WTC11 (cell line): ENCODE measurements at regions not wholly inside any gene's neighbourhood (a gene's known extent, or its start where the extent isn't known, plus 50 kb on each side); places are given as distances from the start of the nearest gene placed in this dataset.
"Not testable (repeated sequence)": the region's sequence is repeated elsewhere in the genome, so short reads cannot be mapped to it uniquely, and the experiment has no call there.

Experiments
- ATAC-seq: fragments of 200-7000 bp; cut with Tn5 transposase; 2 replicates; pipeline ENCODE4 v1.10.0; 2021; ENCODE audit warnings: mild to moderate bottlenecking, moderate library complexity
- CTCF ChIA-PET: fragments of 300-600 bp; sonication (Branson Sonifier 250); formaldehyde crosslinking; loops from one replicate; lab custom pipeline; 2021; ENCODE audit warnings: antibody characterized with exemption; lab: Charles Lee
- POLR2A ChIA-PET: fragments of 350-600 bp; sonication (Branson Sonifier 250); formaldehyde crosslinking; loops from one replicate; lab custom pipeline; 2021; ENCODE audit warnings: antibody characterized with exemption; lab: Charles Lee
- DNase-seq: peaks from one replicate; pipeline ENCODE4 v3.0.0; 2021; ENCODE audit warnings: low spot score
- H3K27ac Mint-ChIP-seq: 2 replicates; pipeline ENCODE4 v1.8.0; 2021; ENCODE audit warnings: mixed read lengths
- H3K27me3 Mint-ChIP-seq: 2 replicates; pipeline ENCODE4 v1.8.0; 2021; ENCODE audit warnings: low read depth, mild to moderate bottlenecking, moderate library complexity, mixed read lengths
- H3K36me3 Mint-ChIP-seq: 2 replicates; pipeline ENCODE4 v1.8.0; 2021; ENCODE audit warnings: mixed read lengths
- H3K4me1 Mint-ChIP-seq: 2 replicates; pipeline ENCODE4 v1.8.0; 2022; ENCODE audit warnings: mixed read lengths
- H3K4me3 Mint-ChIP-seq: 2 replicates; pipeline ENCODE4 v1.8.0; 2021; ENCODE audit warnings: mild to moderate bottlenecking, moderate library complexity, mixed read lengths
- H3K9me3 Mint-ChIP-seq: 2 replicates; pipeline ENCODE4 v1.8.0; 2021; ENCODE audit warnings: mixed read lengths
- AR ChIP-seq: fragments of 250-450 bp; sonication (Bioruptor Pico); IDR thresholded peaks from 2 replicates; pipeline ENCODE4 v1.9.0; 2021; ENCODE audit warnings: mild to moderate bottlenecking
- CBFB ChIP-seq: sonication (generic); formaldehyde crosslinking; IDR thresholded peaks from 2 replicates; pipeline ENCODE4 v1.8.1; 2022; ENCODE audit warnings: mild to moderate bottlenecking, low read depth, missing genetic modification reagents
- E2F1 ChIP-seq: sonication (generic); formaldehyde crosslinking; IDR thresholded peaks from 2 replicates; pipeline ENCODE4 v1.8.0; 2022; ENCODE audit warnings: mild to moderate bottlenecking, missing genetic modification reagents
- E2F5 ChIP-seq: sonication (generic); formaldehyde crosslinking; IDR thresholded peaks from 2 replicates; pipeline ENCODE4 v1.8.1; 2022; ENCODE audit warnings: mild to moderate bottlenecking, moderate library complexity, missing genetic modification reagents
- ETV6 ChIP-seq: sonication (generic); formaldehyde crosslinking; IDR thresholded peaks from 2 replicates; pipeline ENCODE4 v1.8.1; 2022; ENCODE audit warnings: mild to moderate bottlenecking, missing genetic modification reagents
- HMGA2 ChIP-seq: fragments of 250-450 bp; sonication (Bioruptor Pico); IDR thresholded peaks from 2 replicates; pipeline ENCODE4 v1.4.0; 2021; ENCODE audit warnings: mild to moderate bottlenecking, moderate library complexity
- MXD4 ChIP-seq: fragments of 250-450 bp; sonication (Bioruptor Pico); IDR thresholded peaks from 2 replicates; pipeline ENCODE4 v1.8.0; 2021; ENCODE audit warnings: mild to moderate bottlenecking, moderate library complexity, borderline replicate concordance
- MYBL2 ChIP-seq: sonication (generic); formaldehyde crosslinking; IDR thresholded peaks from 2 replicates; pipeline ENCODE4 v1.8.1; 2023; ENCODE audit warnings: mild to moderate bottlenecking, moderate library complexity, missing genetic modification reagents
- NR3C1 ChIP-seq: sonication (generic); formaldehyde crosslinking; conservative IDR thresholded peaks from 2 replicates; pipeline ENCODE4 v1.8.1; 2023; ENCODE audit warnings: low read depth, mild to moderate bottlenecking, missing genetic modification reagents
- SMAD3 ChIP-seq: sonication (generic); formaldehyde crosslinking; IDR thresholded peaks from 2 replicates; pipeline ENCODE4 v1.8.0; 2022; ENCODE audit warnings: missing genetic modification reagents, mild to moderate bottlenecking, borderline replicate concordance
- SMAD4 ChIP-seq: sonication (generic); formaldehyde crosslinking; IDR thresholded peaks from 2 replicates; pipeline ENCODE4 v1.8.0; 2022; ENCODE audit warnings: mild to moderate bottlenecking, missing genetic modification reagents
- TEAD1 ChIP-seq: sonication (generic); formaldehyde crosslinking; IDR thresholded peaks from 2 replicates; pipeline ENCODE4 v1.8.0; 2022; ENCODE audit warnings: mild to moderate bottlenecking, missing genetic modification reagents
- ZMAT4 ChIP-seq: fragments of 250-450 bp; sonication (Bioruptor Pico); IDR thresholded peaks from 2 replicates; pipeline ENCODE4 v1.9.0; 2021; ENCODE audit warnings: mild to moderate bottlenecking
- ZNF232 ChIP-seq: sonication (generic); formaldehyde crosslinking; IDR thresholded peaks from 2 replicates; pipeline ENCODE4 v1.8.0; 2022; ENCODE audit warnings: mild to moderate bottlenecking, missing genetic modification reagents
- ZNF512 ChIP-seq: sonication (generic); formaldehyde crosslinking; IDR thresholded peaks from 2 replicates; pipeline ENCODE4 v1.8.1; 2022; ENCODE audit warnings: missing genetic modification reagents, borderline replicate concordance
- ZNF671 ChIP-seq: fragments of 250-450 bp; sonication (Bioruptor Pico); IDR thresholded peaks from 2 replicates; pipeline ENCODE4 v1.8.0; 2021; ENCODE audit warnings: mild to moderate bottlenecking

- TF ChIP-seq SMAD4 (CRISPR knock-in tag), result no peak
- TF ChIP-seq AR (CRISPR knock-in tag), result no peak
- no peak for TF ChIP-seq ZNF671 (CRISPR knock-in tag)
- no peak for TF ChIP-seq ETV6
These were observed 269.2 kb upstream of the PRKD1 start (continued) for GRCh38 chr14:30196861-30197260.

- H3K9me3 Mint-ChIP-seq, ATAC-seq, H3K27me3 Mint-ChIP-seq, DNase-seq, H3K36me3 Mint-ChIP-seq, H3K4me3 Mint-ChIP-seq, H3K27ac Mint-ChIP-seq, CTCF ChIA-PET, POLR2A ChIA-PET: not testable (repeated sequence)
- H3K4me1 Mint-ChIP-seq, result peaks cover 18% of the 10 kb centered on the region
These were observed 271.1 kb upstream of the PRKD1 start for GRCh38 chr14:30198720-30199119.

- ATAC-seq, result no peak
These were observed 276.9 kb upstream of the PRKD1 start for GRCh38 chr14:30204431-30204980.

GRCh38 chr14:30209136-30209535 lies 281.5 kb upstream of the PRKD1 start:
- H3K4me3 Mint-ChIP-seq, result no peak overlapping the region

More at GRCh38 chr14:30204431-30204980, 276.9 kb upstream of the PRKD1 start:
- H3K36me3 Mint-ChIP-seq, result no peaks in the 10 kb centered on the region
- H3K9me3 Mint-ChIP-seq, result peaks cover 8% of the 10 kb centered on the region
- POLR2A ChIA-PET, result interaction anchor here (0.7 kb wide), 1 partner anchor 13 kb away, joined by 4 read pairs; no protein-coding TSS in a partner anchor
- no peak for DNase-seq
- H3K4me1 Mint-ChIP-seq, result no peaks in the 10 kb centered on the region
- no peaks in the 10 kb centered on the region for H3K27me3 Mint-ChIP-seq
- H3K4me3 Mint-ChIP-seq, result no peak overlapping the region
- no peak overlapping the region for H3K27ac Mint-ChIP-seq
- CTCF ChIA-PET, result interaction anchor here (2.3 kb wide), 1 partner anchor 10 kb away, joined by 14 read pairs; no protein-coding TSS in a partner anchor
- no peak for TF ChIP-seq E2F5 (CRISPR knock-in tag)
- no peak for TF ChIP-seq CBFB (CRISPR knock-in tag)
- no peak for TF ChIP-seq E2F1 (CRISPR knock-in tag)

More at GRCh38 chr14:30209136-30209535, 281.5 kb upstream of the PRKD1 start:
- Mint-ChIP-seq H3K9me3 (no peaks in the 10 kb centered on the region), H3K27me3 (no peaks in the 10 kb centered on the region)
- ATAC-seq, result no peak
- CTCF ChIA-PET, result interaction anchor here (1.0 to 1.8 kb wide), 2 partner anchors 24 to 61 kb away, joined by 4 read pairs; no protein-coding TSS in a partner anchor
- POLR2A ChIA-PET, result no interaction called here
- no peak for TF ChIP-seq ZMAT4 (CRISPR knock-in tag)
- TF ChIP-seq ZNF232 (CRISPR knock-in tag), result no peak
- no peak for TF ChIP-seq MYBL2 (CRISPR knock-in tag)
- no peak for TF ChIP-seq HMGA2 (CRISPR knock-in tag)
- TF ChIP-seq SMAD3 (CRISPR knock-in tag), result no peak
- no peak for TF ChIP-seq TEAD1 (CRISPR knock-in tag)
- no peak for TF ChIP-seq NR3C1
- no peak for TF ChIP-seq MXD4 (CRISPR knock-in tag)
- TF ChIP-seq ETV6, result no peak
- TF ChIP-seq E2F1 (CRISPR knock-in tag), result no peak
- TF ChIP-seq ZNF512 (CRISPR knock-in tag), result no peak
- TF ChIP-seq, all 79 proteins: peak for 0
- no peak overlapping the region for H3K27ac Mint-ChIP-seq
- no peaks in the 10 kb centered on the region for H3K4me1 Mint-ChIP-seq
- no peak for DNase-seq
- no peaks in the 10 kb centered on the region for H3K36me3 Mint-ChIP-seq
